Progenitor cell of endocrine pancreas (in vitro differentiated cells): ENCODE measurements at regions not wholly inside any gene's neighbourhood (a gene's known extent, or its start where the extent isn't known, plus 50 kb on each side); places are given as distances from the start of the nearest gene placed in this dataset.

Experiments used
- DNase-seq: peaks from one replicate; pipeline ENCODE4 v3.0.0; 2021; ENCODE audit warnings: low spot score; ENCODE audit not compliant: unreplicated experiment
- H3K27ac Mint-ChIP-seq: 2 replicates; pipeline ENCODE4 v1.8.0; 2021; ENCODE audit warnings: mild to moderate bottlenecking, moderate library complexity, mixed read lengths
- H3K27me3 Mint-ChIP-seq: 2 replicates; pipeline ENCODE4 v1.8.0; 2021; ENCODE audit warnings: mixed read lengths
- H3K36me3 Mint-ChIP-seq: 2 replicates; pipeline ENCODE4 v1.8.0; 2022; ENCODE audit warnings: mixed read lengths; ENCODE audit not compliant: insufficient read depth
- H3K4me1 Mint-ChIP-seq: 2 replicates; pipeline ENCODE4 v1.8.0; 2021; ENCODE audit warnings: low read depth, mixed read lengths
- H3K4me3 Mint-ChIP-seq: 2 replicates; pipeline ENCODE4 v1.8.0; 2021; ENCODE audit warnings: low read depth, mild to moderate bottlenecking, moderate library complexity, mixed read lengths
- H3K9me3 Mint-ChIP-seq: 2 replicates; pipeline ENCODE4 v1.8.0; 2021; ENCODE audit warnings: low read depth, mixed read lengths
- TF ChIP-seq, protein P1 (sequence below): fragments of 200-600 bp; sonication (generic); IDR thresholded peaks from one replicate; pipeline ENCODE4 v1.5.0; 2021; ENCODE audit warnings: antibody characterized with exemption, mild to moderate bottlenecking; ENCODE audit not compliant: unreplicated experiment

DNA sequence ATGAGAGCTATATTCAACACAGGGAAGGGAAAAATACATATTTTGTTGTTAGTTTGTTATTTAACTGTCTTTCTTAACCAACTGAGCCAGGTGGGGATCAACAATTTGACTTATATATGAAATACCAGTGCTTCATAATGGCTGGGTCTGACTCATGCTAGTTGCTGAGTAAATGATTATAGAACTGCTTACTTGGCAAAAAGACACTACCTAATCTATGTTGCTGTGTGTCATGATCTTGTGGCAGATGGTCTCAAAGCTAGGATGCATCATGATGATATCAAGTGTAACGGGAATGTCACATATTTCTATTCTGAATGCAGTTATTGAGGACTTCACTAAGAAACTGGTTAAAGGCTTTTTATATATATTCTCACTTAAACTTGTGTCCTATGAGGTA lies 727.4 kb upstream of the SLITRK1 start:
- Mint-ChIP-seq H3K27ac (no peak overlapping the region), H3K27me3 (no peaks in the 10 kb centered on the region), H3K36me3 (no peaks in the 10 kb centered on the region), H3K9me3 (no peaks in the 10 kb centered on the region), H3K4me1 (no peaks in the 10 kb centered on the region), H3K4me3 (no peak overlapping the region)
- DNase-seq, result no peak
- TF ChIP-seq, protein P1, sequence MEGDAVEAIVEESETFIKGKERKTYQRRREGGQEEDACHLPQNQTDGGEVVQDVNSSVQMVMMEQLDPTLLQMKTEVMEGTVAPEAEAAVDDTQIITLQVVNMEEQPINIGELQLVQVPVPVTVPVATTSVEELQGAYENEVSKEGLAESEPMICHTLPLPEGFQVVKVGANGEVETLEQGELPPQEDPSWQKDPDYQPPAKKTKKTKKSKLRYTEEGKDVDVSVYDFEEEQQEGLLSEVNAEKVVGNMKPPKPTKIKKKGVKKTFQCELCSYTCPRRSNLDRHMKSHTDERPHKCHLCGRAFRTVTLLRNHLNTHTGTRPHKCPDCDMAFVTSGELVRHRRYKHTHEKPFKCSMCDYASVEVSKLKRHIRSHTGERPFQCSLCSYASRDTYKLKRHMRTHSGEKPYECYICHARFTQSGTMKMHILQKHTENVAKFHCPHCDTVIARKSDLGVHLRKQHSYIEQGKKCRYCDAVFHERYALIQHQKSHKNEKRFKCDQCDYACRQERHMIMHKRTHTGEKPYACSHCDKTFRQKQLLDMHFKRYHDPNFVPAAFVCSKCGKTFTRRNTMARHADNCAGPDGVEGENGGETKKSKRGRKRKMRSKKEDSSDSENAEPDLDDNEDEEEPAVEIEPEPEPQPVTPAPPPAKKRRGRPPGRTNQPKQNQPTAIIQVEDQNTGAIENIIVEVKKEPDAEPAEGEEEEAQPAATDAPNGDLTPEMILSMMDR, result no peak

DNA sequence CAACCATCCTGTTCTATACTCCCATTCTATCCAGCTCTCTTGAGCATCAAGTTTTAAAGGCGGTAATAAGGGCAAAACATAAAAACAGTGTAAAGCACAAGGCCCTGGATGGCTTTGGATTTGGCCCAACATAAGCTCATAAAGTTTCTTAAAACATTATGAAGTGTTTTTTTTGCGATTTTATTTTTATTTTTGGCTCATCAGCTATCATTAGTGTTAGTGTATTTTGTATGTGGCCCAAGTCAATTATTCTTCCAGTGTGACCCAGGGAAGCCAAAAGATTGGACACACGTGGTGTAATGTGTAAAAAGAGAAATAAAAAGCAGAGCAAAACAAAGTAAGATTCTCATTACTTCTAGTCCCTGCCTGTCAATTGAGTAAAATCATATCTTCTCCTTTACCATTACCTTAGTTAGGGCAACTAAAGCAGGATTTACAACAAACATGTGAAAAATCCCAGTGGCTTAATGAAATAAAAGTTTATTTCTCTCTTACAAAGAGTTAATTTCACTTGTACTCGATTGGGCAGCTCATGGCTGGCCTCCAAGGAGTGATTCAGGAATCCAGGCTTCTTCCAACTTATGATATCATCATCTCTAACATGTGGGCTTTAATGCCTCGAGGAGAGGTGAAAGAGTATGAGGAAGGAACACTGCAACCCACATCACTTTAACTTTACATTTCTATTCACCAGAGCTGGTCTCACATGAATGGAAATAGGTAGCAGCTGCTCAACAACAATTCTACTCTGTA lies 725.2 kb upstream of the SLITRK1 start:
- no peaks in the 10 kb centered on the region for H3K4me1 Mint-ChIP-seq
- no peaks in the 10 kb centered on the region for H3K36me3 Mint-ChIP-seq
- H3K27me3 Mint-ChIP-seq, result no peaks in the 10 kb centered on the region
- no peak overlapping the region for H3K4me3 Mint-ChIP-seq
- no peak overlapping the region for H3K27ac Mint-ChIP-seq
- TF ChIP-seq, protein P1, result no peak
- DNase-seq, result no peak
- no peaks in the 10 kb centered on the region for H3K9me3 Mint-ChIP-seq

DNA sequence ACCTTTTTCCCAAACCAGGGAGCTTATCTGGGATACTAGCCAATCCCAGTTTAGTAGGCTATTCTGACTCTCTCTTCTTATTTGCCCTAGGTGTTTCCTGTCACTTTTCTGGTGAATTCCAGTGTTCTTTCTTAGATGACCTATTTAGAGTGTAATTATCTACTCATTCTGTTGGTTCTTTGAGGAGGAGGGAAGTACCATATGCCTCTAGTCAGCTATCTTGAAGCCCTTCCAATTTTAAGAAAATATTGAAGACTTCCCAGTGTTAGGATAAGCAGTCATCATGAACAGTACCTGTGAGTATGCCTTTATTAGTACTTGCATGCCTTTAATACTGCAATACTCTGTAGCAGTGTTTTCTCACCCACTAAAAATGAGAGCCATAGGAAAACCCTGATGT lies 724.3 kb upstream of the SLITRK1 start:
- no peak overlapping the region for H3K27ac Mint-ChIP-seq

DNA sequence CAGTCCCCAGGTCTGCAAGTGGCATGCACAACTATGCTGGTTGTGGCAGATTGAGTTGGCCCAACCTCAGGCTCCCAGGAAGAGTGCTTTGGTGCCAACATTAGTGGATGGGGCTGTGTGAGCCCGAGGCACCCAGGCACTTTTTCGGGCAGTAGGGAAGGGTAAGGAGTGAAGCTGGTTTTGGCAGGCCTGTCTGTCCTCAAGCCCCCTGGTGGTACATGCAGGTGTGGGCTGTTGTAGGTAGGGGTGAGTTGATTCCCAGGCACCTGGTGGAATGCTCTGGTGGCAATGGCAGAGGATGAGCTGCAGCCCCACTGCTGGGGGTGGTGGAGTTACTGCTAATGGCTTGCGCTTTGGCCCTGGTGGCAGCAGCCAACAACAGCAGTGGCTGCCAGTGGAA lies 723.7 kb upstream of the SLITRK1 start:
- no peak for DNase-seq
- Mint-ChIP-seq H3K9me3 (no peaks in the 10 kb centered on the region), H3K36me3 (no peaks in the 10 kb centered on the region), H3K4me3 (no peak overlapping the region), H3K27ac (no peak overlapping the region), H3K27me3 (no peaks in the 10 kb centered on the region), H3K4me1 (no peaks in the 10 kb centered on the region)
- TF ChIP-seq, protein P1, result peak; percentile 14

More for the DNA sequence above, 724.3 kb upstream of the SLITRK1 start:
- H3K9me3 Mint-ChIP-seq, result no peaks in the 10 kb centered on the region
- no peaks in the 10 kb centered on the region for H3K4me1 Mint-ChIP-seq
- no peaks in the 10 kb centered on the region for H3K27me3 Mint-ChIP-seq
- TF ChIP-seq, protein P1, result no peak
- no peaks in the 10 kb centered on the region for H3K36me3 Mint-ChIP-seq
- H3K4me3 Mint-ChIP-seq, result no peak overlapping the region
- no peak for DNase-seq

DNA sequence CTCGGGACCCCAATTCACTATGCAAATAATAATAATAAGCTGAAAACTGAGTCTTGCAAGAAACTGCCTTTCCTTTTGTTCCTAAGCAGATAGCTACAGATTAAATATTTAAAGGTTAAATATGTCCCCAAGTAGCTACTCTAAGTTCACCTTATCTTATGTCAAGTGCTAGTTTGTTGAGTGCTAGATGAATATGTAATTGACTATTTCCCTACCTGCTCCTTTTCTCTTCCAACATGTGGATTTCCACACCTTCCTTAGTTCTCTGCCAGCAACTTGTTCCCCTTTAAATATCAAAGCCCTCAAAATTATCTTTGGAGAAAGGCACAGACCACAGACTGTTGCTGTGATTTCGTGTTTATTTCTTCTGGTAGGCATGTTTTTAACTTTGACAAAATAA lies 709.2 kb upstream of the SLITRK1 start:
- Mint-ChIP-seq H3K27ac (no peak overlapping the region), H3K4me3 (no peak overlapping the region), H3K9me3 (no peaks in the 10 kb centered on the region), H3K36me3 (no peaks in the 10 kb centered on the region), H3K4me1 (peaks cover 13% of the 10 kb centered on the region), H3K27me3 (no peaks in the 10 kb centered on the region)
- no peak for DNase-seq
- TF ChIP-seq, protein P1, result no peak
